Pancreas (tissue), 10 donors: ENCODE measurements at regions not wholly inside any gene's neighbourhood (a gene's known extent, or its start where the extent isn't known, plus 50 kb on each side); places are given as distances from the start of the nearest gene placed in this dataset.
"Not testable (repeated sequence)": the region's sequence is repeated elsewhere in the genome, so short reads cannot be mapped to it uniquely, and the experiment has no call there.

Experiments used
- ATAC-seq, 4 donors: fragments of 200-7000 bp; cut with Tn5 transposase; one replicate each; pipeline versions ENCODE4 v1.8.0 to v1.9.1; 2020; ENCODE audit warnings: mild to moderate bottlenecking in 4 of 4, moderate library complexity in 4 of 4
- DNase-seq, 6 donors: peaks; one replicate each; pipeline ENCODE4 v3.0.0-alpha.2; 2020
- FAIRE-seq: peaks from 2 replicates; lab custom pipeline; 2012; peaks lifted over from hg19 to GRCh38; lab: Jason Lieb, UNC
- H3K27ac ChIP-seq, 4 donors: fragments of 200-600 bp; sonication (generic); 1 replicate in 3 of 4; 2 replicates in 1 of 4; pipeline versions ENCODE4 v1.5.0 to v1.8.0; 2020
- H3K27me3 ChIP-seq, 4 donors: fragments of 200-600 bp; one replicate each; pipeline ENCODE4 v1.8.0; 2021
- H3K36me3 ChIP-seq, 3 donors: fragments of 200-600 bp; sonication (generic) in 1 of 3; one replicate each; pipeline versions ENCODE4 v1.5.0 to v1.8.0; 2020 to 2021
- H3K4me1 ChIP-seq, 3 donors: fragments of 200-600 bp; one replicate each; pipeline ENCODE4 v1.8.0; 2021
- H3K4me3 ChIP-seq, 4 donors: fragments of 200-600 bp; sonication (generic) in 2 of 4; one replicate each; pipeline versions ENCODE4 v1.5.0 to v1.8.0; 2020 to 2021
- H3K9me3 ChIP-seq, 4 donors: fragments of 200-600 bp; one replicate each; pipeline ENCODE4 v1.8.0; 2021
- CTCF ChIP-seq, 4 donors: fragments of 200-600 bp; sonication (generic) in 3 of 4; IDR thresholded peaks; one replicate each; pipeline versions ENCODE4 v1.5.0 to v1.8.0; 2021; ENCODE audit warnings: antibody characterized with exemption in 4 of 4
- WGBS, 2 donors: extraction: QIAGEN DNeasy Blood & Tissue Kit; methylation state at CpG; one replicate each; pipeline ENCODE4 v1.1.7; 2013; 5-methylcytosine and 5-hydroxymethylcytosine counted together
- intact Hi-C, 3 donors: fragments of 100-400 bp; cut with DNase I; formaldehyde crosslinking; loops; one replicate each; pipeline versions ENCODE4 v1.11.1 to v1.14.2; 2022
- donor health status: healthy with polysubstance abuse.
- donor health status: DM: no; HTN: no; CAD: no; lungs with moderate emphysema.
- donor health status: DM: no; HTN: no; CAD: no.
- donor health status: control.
- donor health status: control.
- donor health status: Bipolar disorder and iron deficiency.
- donor health status: DM: yes; HTN: yes; CAD: no.
- donor health status: DM: no; HTN: no; CAD: no.
- donor health status: DM: no; HTN: no; CAD: no.
- donor health status: DM: yes; HTN: yes; CAD: no.

- Histone ChIP-seq H3K27ac (no peak overlapping the region), H3K4me1 (no peaks in the 10 kb centered on the region), H3K9me3 (no peaks in the 10 kb centered on the region), H3K4me3 (no peak overlapping the region), H3K36me3 (no peaks in the 10 kb centered on the region), H3K27me3 (no peaks in the 10 kb centered on the region)
- DNase-seq (no peak), ATAC-seq (no peak), FAIRE-seq (no peak)
- WGBS, 2 donors, result 78 to 86% methylated on average over 4 of the region's 4 CpGs
- intact Hi-C loops, result no loop called here
- no peak for TF ChIP-seq CTCF (IDR thresholded peaks at IDR 0.05)
These were observed 143.2 kb downstream of the IRX5 start for GRCh38 chr16:55073830-55074229.

GRCh38 chr16:55075208-55075607 is 144.5 kb downstream of the IRX5 start:
- H3K4me1 ChIP-seq, H3K27me3 ChIP-seq, intact Hi-C loops, FAIRE-seq, H3K9me3 ChIP-seq, H3K4me3 ChIP-seq, DNase-seq, H3K36me3 ChIP-seq, ATAC-seq, H3K27ac ChIP-seq: not testable (repeated sequence)
- WGBS, 2 donors, result 80 to 82% methylated on average over 7 of the region's 7 CpGs

- H3K27ac ChIP-seq, result no peak overlapping the region
- ATAC-seq, result no peak
- TF ChIP-seq CTCF (IDR thresholded peaks at IDR 0.05), result no peak
- no peak for DNase-seq
- intact Hi-C loops, result no loop called here
- no peaks in the 10 kb centered on the region for H3K4me1 ChIP-seq
- WGBS, 2 donors, result 83 to 95% methylated on average over 1 of the region's 1 CpG
- H3K27me3 ChIP-seq, result no peaks in the 10 kb centered on the region
- no peak overlapping the region for H3K4me3 ChIP-seq
- FAIRE-seq, result no peak
- no peaks in the 10 kb centered on the region for H3K9me3 ChIP-seq
- no peaks in the 10 kb centered on the region for H3K36me3 ChIP-seq
These were observed 145.4 kb downstream of the IRX5 start for GRCh38 chr16:55076053-55076452.

GRCh38 chr16:55077266-55077665 is 146.6 kb downstream of the IRX5 start:
- no peak overlapping the region for H3K27ac ChIP-seq
- ATAC-seq, result no peak
- intact Hi-C loops, result no loop called here
- peaks cover 0 to 4% (median 0%) of the 10 kb centered on the region in 3 donors for H3K4me1 ChIP-seq
- H3K36me3 ChIP-seq, result no peaks in the 10 kb centered on the region
- FAIRE-seq, result no peak
- no peak for DNase-seq
- no peak overlapping the region for H3K4me3 ChIP-seq
- WGBS, 2 donors, result 82 to 94% methylated on average over 4 of the region's 4 CpGs
- H3K27me3 ChIP-seq, result no peaks in the 10 kb centered on the region
- no peak for TF ChIP-seq CTCF (IDR thresholded peaks at IDR 0.05)
- no peaks in the 10 kb centered on the region for H3K9me3 ChIP-seq

GRCh38 chr16:55078153-55078552 is 147.5 kb downstream of the IRX5 start:
- intact Hi-C loops, result no loop called here
- no peak for FAIRE-seq
- Histone ChIP-seq H3K9me3 (no peaks in the 10 kb centered on the region), H3K4me1 (peaks cover 0 to 4% (median 0%) of the 10 kb centered on the region in 3 donors), H3K27me3 (no peaks in the 10 kb centered on the region), H3K36me3 (no peaks in the 10 kb centered on the region), H3K27ac (no peak overlapping the region), H3K4me3 (no peak overlapping the region)
- DNase-seq, result no peak
- 89 to 96% methylated on average over 5 of the region's 5 CpGs for WGBS, 2 donors
- no peak for TF ChIP-seq CTCF (IDR thresholded peaks at IDR 0.05)
- ATAC-seq, result no peak
